ENCODE measurements at regions not wholly inside any gene's neighbourhood (a gene's known extent, or its start where the extent isn't known, plus 50 kb on each side); places are given as distances from the start of the nearest gene placed in this dataset.

DNA sequence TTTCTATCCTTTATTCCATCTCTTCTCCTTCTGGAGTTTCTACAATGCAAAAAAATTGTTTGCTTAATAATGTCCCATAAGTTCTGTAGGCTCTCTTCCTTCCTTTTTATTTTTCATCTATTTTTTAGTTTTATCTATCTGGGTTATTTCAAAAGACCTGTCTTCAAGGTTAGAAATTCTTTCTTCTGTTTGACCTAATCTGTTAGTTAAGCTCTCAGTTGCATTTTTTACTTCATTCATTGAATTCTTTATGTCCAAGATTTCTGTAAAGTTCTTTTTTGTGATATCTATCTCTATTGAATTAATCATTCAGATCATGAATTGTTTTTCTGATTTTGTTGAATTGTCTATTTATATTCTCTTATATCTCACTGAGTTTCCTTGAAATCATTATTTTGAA, 145.9 kb upstream of the TLE4 start:
- no TSS peak for BruUV-seq (replicated peaks)
- CTCF ChIA-PET = no interaction called here
- POLR2A ChIA-PET (ENCODE audit: low non-redundant PET) = no interaction called here
- intact Hi-C loops (cut with micrococcal nuclease; ENCODE audit: unreplicated experiment) = no loop called here
- H3K9me3 ChIP-seq (ENCODE audit: low read depth, low read length, poor library complexity, severe bottlenecking) = peaks cover 3% of the 10 kb centered on the region
- H3K27me3 ChIP-seq (replicated peaks; ENCODE audit: insufficient read depth, low read depth, low read length, poor library complexity) = peaks cover 14% of the 10 kb centered on the region
- H3K4me3 ChIP-seq (ENCODE audit: low read depth, low read length, poor library complexity, severe bottlenecking) = no peak overlapping the region
- H3K36me3 ChIP-seq (ENCODE audit: insufficient read depth, low read length, poor library complexity, severe bottlenecking) = no peaks in the 10 kb centered on the region
- no peak overlapping the region for H3K27ac ChIP-seq (ENCODE audit: low read depth, low read length, poor library complexity, severe bottlenecking)
- TF ChIP-seq, protein P1, sequence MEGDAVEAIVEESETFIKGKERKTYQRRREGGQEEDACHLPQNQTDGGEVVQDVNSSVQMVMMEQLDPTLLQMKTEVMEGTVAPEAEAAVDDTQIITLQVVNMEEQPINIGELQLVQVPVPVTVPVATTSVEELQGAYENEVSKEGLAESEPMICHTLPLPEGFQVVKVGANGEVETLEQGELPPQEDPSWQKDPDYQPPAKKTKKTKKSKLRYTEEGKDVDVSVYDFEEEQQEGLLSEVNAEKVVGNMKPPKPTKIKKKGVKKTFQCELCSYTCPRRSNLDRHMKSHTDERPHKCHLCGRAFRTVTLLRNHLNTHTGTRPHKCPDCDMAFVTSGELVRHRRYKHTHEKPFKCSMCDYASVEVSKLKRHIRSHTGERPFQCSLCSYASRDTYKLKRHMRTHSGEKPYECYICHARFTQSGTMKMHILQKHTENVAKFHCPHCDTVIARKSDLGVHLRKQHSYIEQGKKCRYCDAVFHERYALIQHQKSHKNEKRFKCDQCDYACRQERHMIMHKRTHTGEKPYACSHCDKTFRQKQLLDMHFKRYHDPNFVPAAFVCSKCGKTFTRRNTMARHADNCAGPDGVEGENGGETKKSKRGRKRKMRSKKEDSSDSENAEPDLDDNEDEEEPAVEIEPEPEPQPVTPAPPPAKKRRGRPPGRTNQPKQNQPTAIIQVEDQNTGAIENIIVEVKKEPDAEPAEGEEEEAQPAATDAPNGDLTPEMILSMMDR (conservative IDR thresholded peaks at IDR 0.05; ENCODE audit: low read depth, low read length) = no peak
- TF ChIP-seq EZH2 (IDR thresholded peaks at IDR 0.05; ENCODE audit: borderline replicate concordance, low read depth, low read length, poor library complexity, severe bottlenecking) = no peak
- no peaks in the 10 kb centered on the region for H3K4me1 ChIP-seq (ENCODE audit: insufficient read depth, low read length, poor library complexity, severe bottlenecking)
- no peak for DNase-seq (ENCODE audit: low spot score)

DNA sequence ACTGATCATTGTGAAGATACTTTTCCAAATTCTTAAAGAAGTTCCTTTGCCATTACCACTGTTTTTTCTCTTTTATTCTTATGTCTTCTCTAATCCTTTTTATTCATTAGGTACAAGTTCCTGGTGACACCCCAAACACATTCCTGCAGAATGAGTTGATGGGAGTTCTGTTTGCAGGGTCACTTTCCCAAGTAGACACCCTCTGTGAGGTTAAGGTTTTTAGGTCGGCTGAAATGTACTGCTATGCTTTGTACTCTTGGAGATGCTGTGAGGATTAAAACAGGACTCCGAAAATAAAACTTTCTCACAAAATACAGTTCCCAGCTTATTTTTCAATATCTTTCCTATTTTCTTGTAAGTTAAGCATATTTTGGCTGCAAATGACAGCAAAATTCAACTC, 143.3 kb upstream of the TLE4 start:
- TF ChIP-seq, protein P1 (conservative IDR thresholded peaks at IDR 0.05; ENCODE audit: low read depth, low read length) = no peak
- TF ChIP-seq EZH2 (IDR thresholded peaks at IDR 0.05; ENCODE audit: borderline replicate concordance, low read depth, low read length, poor library complexity, severe bottlenecking) = no peak
- DNase-seq (ENCODE audit: low spot score) = no peak
- ChIA-PET POLR2A (ENCODE audit: low non-redundant PET) (no interaction called here), CTCF (no interaction called here)
- Histone ChIP-seq H3K4me3 (ENCODE audit: low read depth, low read length, poor library complexity, severe bottlenecking) (no peak overlapping the region), H3K9me3 (ENCODE audit: low read depth, low read length, poor library complexity, severe bottlenecking) (peaks cover 3% of the 10 kb centered on the region), H3K27ac (ENCODE audit: low read depth, low read length, poor library complexity, severe bottlenecking) (no peak overlapping the region), H3K27me3 (replicated peaks; ENCODE audit: insufficient read depth, low read depth, low read length, poor library complexity) (peaks cover 14% of the 10 kb centered on the region), H3K36me3 (ENCODE audit: insufficient read depth, low read length, poor library complexity, severe bottlenecking) (no peaks in the 10 kb centered on the region), H3K4me1 (ENCODE audit: insufficient read depth, low read length, poor library complexity, severe bottlenecking) (no peaks in the 10 kb centered on the region)
- no TSS peak for BruUV-seq (replicated peaks)
- intact Hi-C loops (cut with micrococcal nuclease; ENCODE audit: unreplicated experiment) = no loop called here

DNA sequence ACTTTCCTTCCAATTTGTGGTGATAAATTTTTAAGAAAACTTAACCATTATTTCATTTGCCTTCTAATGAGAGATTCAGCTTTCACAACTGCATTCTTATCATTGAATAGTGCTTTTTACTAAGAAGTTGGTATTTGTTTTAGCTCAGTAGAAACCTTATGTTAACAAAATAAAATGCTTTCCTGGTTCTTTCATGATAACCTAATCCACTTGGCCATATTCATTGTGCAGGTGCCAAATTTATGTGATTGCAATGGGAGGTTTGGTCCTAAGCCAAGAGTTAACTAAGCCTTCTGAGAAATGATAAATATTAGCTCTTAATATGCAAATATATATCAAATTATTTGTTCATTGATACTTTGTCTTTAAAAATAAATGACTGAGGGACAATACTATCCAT, 141.1 kb upstream of the TLE4 start:
- no peak for DNase-seq (ENCODE audit: low spot score)
- POLR2A ChIA-PET (ENCODE audit: low non-redundant PET) = no interaction called here
- Histone ChIP-seq H3K9me3 (ENCODE audit: low read depth, low read length, poor library complexity, severe bottlenecking) (no peaks in the 10 kb centered on the region), H3K36me3 (ENCODE audit: insufficient read depth, low read length, poor library complexity, severe bottlenecking) (no peaks in the 10 kb centered on the region), H3K4me1 (ENCODE audit: insufficient read depth, low read length, poor library complexity, severe bottlenecking) (no peaks in the 10 kb centered on the region), H3K4me3 (ENCODE audit: low read depth, low read length, poor library complexity, severe bottlenecking) (no peak overlapping the region), H3K27me3 (replicated peaks; ENCODE audit: insufficient read depth, low read depth, low read length, poor library complexity) (peaks cover 14% of the 10 kb centered on the region), H3K27ac (ENCODE audit: low read depth, low read length, poor library complexity, severe bottlenecking) (no peak overlapping the region)
- CTCF ChIA-PET = no interaction called here
- BruUV-seq (replicated peaks) = no TSS peak
- intact Hi-C loops (cut with micrococcal nuclease; ENCODE audit: unreplicated experiment) = no loop called here
- no peak for TF ChIP-seq EZH2 (IDR thresholded peaks at IDR 0.05; ENCODE audit: borderline replicate concordance, low read depth, low read length, poor library complexity, severe bottlenecking)
- TF ChIP-seq, protein P1 (conservative IDR thresholded peaks at IDR 0.05; ENCODE audit: low read depth, low read length) = no peak

All from A673 (cell line).